Peyer's patch (tissue), 4 donors: ENCODE measurements at regions not wholly inside any gene's neighbourhood (a gene's known extent, or its start where the extent isn't known, plus 50 kb on each side); places are given as distances from the start of the nearest gene placed in this dataset.

Experiments used
- POLR2A ChIP-seq, 2 donors: fragments of 450-650 bp; IDR thresholded peaks; one replicate each; pipeline ENCODE4 v1.5.1; 2017; ENCODE audit warnings: antibody characterized with exemption in 2 of 2, mild to moderate bottlenecking in 2 of 2, moderate library complexity in 2 of 2
- TF ChIP-seq, protein P1 (sequence below), 6 experiments: fragments of 450-650 bp in 4 of 6; fragments of 200-600 bp in 2 of 6; sonication (generic) in 1 of 6; IDR thresholded peaks; one replicate each; pipeline ENCODE4 v1.5.1; 2017 to 2019; ENCODE audit warnings: antibody characterized with exemption in 6 of 6, mild to moderate bottlenecking in 3 of 6, moderate library complexity in 1 of 6

GRCh38 chr9:18317896-18318295 is 156.1 kb upstream of the ADAMTSL1 start:
- TF ChIP-seq, protein P1, sequence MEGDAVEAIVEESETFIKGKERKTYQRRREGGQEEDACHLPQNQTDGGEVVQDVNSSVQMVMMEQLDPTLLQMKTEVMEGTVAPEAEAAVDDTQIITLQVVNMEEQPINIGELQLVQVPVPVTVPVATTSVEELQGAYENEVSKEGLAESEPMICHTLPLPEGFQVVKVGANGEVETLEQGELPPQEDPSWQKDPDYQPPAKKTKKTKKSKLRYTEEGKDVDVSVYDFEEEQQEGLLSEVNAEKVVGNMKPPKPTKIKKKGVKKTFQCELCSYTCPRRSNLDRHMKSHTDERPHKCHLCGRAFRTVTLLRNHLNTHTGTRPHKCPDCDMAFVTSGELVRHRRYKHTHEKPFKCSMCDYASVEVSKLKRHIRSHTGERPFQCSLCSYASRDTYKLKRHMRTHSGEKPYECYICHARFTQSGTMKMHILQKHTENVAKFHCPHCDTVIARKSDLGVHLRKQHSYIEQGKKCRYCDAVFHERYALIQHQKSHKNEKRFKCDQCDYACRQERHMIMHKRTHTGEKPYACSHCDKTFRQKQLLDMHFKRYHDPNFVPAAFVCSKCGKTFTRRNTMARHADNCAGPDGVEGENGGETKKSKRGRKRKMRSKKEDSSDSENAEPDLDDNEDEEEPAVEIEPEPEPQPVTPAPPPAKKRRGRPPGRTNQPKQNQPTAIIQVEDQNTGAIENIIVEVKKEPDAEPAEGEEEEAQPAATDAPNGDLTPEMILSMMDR (IDR thresholded peaks at IDR 0.05): no peak
- no peak for TF ChIP-seq POLR2A (IDR thresholded peaks at IDR 0.05)
